GM18870 (cell line): ENCODE measurements at regions not wholly inside any gene's neighbourhood (a gene's known extent, or its start where the extent isn't known, plus 50 kb on each side); places are given as distances from the start of the nearest gene placed in this dataset.

ENCODE experiments used
- ATAC-seq: cut with Tn5 transposase; IDR thresholded peaks from one replicate; pipeline ENCODE4 v1.9.1; 2021; ENCODE audit warnings: moderate library complexity; ENCODE audit not compliant: unreplicated experiment

GRCh38 chr13:40161351-40161810 lies 505.1 kb downstream of the FOXO1 start:
- no peak for ATAC-seq

- no peak for ATAC-seq
These were observed 504.5 kb downstream of the FOXO1 start for GRCh38 chr13:40161931-40162330.

DNA sequence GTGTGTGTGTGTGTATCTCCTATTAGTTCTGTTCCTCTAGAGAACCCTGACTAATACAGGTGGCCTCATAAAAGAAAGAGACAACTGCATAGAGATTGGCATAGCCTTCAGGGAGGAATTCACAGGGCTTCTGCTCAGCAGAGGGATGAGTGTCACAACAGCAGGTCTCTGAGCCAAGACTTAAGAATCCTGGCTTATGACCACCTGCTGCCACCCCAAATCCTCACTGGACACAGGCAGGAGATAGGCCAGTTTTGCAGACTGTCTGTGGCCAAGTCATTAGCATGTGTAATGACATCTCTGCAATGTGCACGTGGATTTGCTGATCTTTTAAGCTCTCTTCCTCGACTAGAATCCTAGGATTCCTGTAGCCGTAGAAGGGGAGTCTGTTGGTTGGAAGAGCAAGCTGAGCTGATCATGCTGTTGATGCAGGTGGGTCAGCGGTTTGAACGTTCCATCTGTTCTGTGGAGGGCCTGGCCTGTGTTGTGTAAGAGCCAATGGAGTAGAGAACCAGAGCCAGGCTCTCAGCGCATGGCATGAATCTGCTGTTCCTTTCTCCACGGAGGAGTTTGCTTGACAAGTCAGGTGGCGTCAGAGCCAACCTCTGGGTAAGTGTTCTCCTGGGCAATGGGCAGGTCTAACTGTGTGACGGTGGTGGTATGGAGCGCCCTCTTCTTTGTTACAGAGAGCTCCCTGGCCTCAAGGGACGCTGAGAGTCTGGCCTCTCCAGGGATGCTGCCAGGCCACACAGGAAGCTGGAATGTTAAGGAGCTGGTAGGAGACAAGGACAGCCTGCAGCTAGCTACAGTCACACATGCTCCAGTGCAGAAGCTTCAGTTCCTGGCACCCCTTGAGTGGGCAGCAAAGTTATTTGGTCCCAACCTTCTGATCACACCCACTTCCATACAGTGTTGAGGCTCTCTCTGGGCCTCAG lies 503.1 kb downstream of the FOXO1 start:
- no peak for ATAC-seq

GRCh38 chr13:40164133-40164532 lies 502.3 kb downstream of the FOXO1 start:
- ATAC-seq, result no peak

DNA sequence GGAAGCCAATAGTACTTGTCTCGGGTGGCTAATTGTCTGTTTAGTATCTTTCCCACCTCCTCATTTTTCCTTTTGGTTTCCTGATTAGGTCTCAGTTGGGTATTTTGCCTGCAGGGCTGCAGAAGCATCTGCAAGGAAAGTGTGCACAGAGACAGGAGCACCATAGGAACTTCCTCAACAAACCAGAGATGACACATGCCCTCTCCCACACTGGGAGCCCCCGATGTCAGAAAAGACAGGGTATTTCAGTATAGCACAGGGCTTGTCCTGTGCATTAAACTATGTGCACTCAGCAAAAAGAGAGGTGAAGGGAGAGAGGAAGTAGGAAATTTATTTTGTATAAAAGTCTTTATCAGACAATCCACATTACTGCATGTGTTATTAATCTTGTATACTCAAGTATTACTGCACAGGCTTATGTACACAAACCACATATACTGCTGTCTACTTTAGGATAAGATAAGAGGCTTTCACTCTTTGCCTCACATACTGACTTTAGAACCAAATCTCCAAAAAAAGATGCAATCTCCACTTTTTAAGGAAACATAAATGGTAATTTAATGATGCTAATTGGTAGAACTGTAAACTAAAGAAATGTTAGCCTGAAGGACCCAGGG lies 501.0 kb downstream of the FOXO1 start:
- no peak for ATAC-seq

- ATAC-seq, result no peak
These were observed 499.1 kb downstream of the FOXO1 start for GRCh38 chr13:40167327-40167726.

- no peak for ATAC-seq
These were observed 497.8 kb downstream of the FOXO1 start for GRCh38 chr13:40168425-40169166.

- ATAC-seq, result no peak
These were observed 497.0 kb downstream of the FOXO1 start for GRCh38 chr13:40169476-40169875.

DNA sequence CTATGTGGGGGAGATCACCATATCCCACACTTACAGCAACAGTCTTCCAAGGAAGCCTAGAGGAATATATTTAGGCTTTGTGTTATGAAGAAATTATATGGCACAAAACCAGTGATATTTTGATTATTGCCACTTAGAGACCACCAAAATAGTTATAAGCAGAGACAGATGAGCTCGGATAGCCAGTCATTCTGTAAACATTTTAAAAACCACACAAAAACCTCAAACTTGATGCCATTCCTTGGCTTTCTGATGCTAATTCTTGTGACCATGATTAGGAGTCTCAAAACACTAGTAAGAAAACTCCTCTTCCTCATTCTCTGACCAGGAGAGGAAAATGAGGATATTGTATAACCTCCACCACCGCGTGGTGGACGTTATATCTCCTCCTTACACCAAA lies 496.4 kb downstream of the FOXO1 start:
- ATAC-seq, result no peak

GRCh38 chr13:40170982-40171381 lies 495.5 kb downstream of the FOXO1 start:
- ATAC-seq, result no peak

- no peak for ATAC-seq
These were observed 494.9 kb downstream of the FOXO1 start for GRCh38 chr13:40171566-40171965.

GRCh38 chr13:40172149-40172591 lies 494.3 kb downstream of the FOXO1 start:
- ATAC-seq, result no peak

- ATAC-seq, result no peak
These were observed 493.6 kb downstream of the FOXO1 start for GRCh38 chr13:40172878-40173277.

- no peak for ATAC-seq
These were observed 490.8 kb downstream of the FOXO1 start for GRCh38 chr13:40175639-40176038.

DNA sequence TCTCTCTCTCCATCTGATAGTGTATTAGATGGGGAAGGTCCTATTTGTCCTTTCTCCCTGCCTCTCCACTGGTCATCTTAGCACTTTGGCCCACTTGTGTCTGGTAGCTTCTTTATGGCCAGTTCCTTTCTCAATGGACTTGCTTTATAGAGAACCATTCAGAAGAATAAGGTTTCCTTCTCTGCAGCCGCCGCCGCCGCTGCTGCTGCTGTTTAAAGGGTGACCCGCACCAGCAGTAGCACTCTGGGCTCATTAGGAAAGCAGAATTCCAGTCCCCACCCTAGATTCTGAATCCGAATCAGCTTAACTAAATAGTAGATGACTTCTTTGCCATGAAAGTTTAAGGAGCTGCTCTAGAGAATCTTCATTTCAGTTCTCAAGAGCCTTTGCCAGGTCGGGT lies 490.2 kb downstream of the FOXO1 start:
- ATAC-seq, result no peak

DNA sequence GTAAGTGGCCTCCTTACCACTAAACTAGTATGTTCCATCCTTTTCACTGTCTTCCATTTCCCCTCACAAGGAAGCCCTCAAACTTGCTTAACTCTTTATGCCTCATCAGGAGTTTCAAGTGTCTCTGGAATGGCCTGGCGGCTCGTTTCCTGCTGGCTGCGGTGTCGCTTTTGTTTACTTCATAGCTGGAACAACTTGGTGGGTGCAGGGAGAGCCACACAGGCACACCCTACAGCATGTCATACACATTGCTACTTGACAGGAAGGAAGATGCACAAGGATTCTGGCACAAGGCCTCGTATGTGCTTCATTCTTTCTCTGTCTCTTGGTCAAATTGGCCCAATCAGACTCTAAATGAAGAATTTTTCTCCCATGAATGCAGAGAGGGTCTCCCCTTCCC lies 488.3 kb downstream of the FOXO1 start:
- ATAC-seq, result no peak

DNA sequence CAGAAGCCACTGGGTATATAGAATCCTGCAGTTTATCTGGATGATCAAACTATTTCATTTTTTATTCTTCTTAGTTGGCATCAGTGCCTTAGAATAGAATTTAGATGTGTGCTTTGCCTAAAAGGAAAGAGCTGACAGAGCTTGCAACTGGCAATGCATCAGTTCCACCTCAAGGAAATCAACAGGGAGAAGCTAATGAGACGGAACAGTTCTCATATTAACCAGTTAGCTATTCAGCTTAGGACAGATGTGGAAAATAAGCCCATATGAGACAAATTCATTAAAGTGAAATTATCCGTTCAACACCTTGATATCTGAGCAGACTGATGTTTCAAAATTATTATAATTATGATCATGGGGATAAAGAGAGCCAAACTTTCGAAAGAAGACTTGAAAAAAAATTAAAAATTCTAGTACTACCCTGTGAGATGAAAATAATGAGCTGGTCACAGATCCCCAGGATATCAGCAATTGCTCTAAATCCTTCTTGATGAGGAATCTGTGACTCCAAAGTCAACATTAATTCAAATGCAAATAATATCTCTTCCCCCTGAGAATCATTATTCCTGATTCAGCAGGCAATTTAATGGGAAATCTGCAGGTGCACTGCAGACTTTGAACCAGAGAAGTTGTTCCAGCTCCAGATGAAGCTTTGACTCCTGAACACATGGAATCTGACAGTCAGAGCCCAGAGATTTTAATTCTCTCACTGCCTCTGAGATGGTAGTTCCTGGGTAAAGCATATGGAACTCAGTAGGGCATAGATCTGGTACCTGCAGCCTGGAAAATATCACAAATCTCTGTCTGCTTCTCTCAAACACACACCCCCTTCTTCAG lies 486.8 kb downstream of the FOXO1 start:
- no peak for ATAC-seq

- ATAC-seq, result no peak
These were observed 485.7 kb downstream of the FOXO1 start for GRCh38 chr13:40180776-40181175.

- no peak for ATAC-seq
These were observed 485.1 kb downstream of the FOXO1 start for GRCh38 chr13:40181203-40181845.

DNA sequence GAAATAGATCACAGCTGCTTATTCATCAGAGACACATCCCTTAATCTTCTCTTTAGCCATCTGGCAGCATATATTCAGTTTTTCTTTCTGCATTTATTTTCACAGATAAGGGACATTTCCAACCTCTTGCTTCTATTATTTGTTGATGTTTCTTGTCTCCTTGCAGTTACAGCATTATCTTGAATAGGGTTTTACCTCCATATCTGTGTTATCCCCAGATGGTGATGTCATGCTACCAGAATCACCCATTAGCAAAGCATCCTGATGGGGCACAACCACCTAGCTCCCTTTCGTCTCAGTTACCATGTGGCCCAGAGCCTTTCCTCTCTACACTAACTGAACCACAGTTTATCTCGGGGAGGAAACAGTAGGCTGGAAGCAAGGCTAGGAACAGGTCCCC lies 483.9 kb downstream of the FOXO1 start:
- ATAC-seq, result no peak
